ENCODE measurements at regions not wholly inside any gene's neighbourhood (a gene's known extent, or its start where the extent isn't known, plus 50 kb on each side); places are given as distances from the start of the nearest gene placed in this dataset.

- FAIRE-seq: no peak
- DNase-seq (ENCODE audit: extremely low spot score, insufficient read length, low read depth): no peak
These were observed 153.1 kb downstream of the PCDH17 start for GRCh38 chr13:57784633-57785032.

- DNase-seq (ENCODE audit: extremely low spot score, insufficient read length, low read depth): no peak
- FAIRE-seq: no peak
These were observed 155.7 kb downstream of the PCDH17 start for GRCh38 chr13:57787058-57787791.

GRCh38 chr13:57799624-57800023, 168.1 kb downstream of the PCDH17 start:
- FAIRE-seq: no peak
- no peak for DNase-seq (ENCODE audit: extremely low spot score, insufficient read length, low read depth)

GRCh38 chr13:57813651-57814050, 182.1 kb downstream of the PCDH17 start:
- FAIRE-seq: no peak

GRCh38 chr13:57815600-57815999, 184.1 kb downstream of the PCDH17 start:
- FAIRE-seq: no peak
- no peak for DNase-seq (ENCODE audit: extremely low spot score, insufficient read length, low read depth)

More at GRCh38 chr13:57813651-57814050, 182.1 kb downstream of the PCDH17 start:
- DNase-seq (ENCODE audit: extremely low spot score, insufficient read length, low read depth): no peak

GRCh38 chr13:57820924-57821323, 189.4 kb downstream of the PCDH17 start:
- DNase-seq (ENCODE audit: extremely low spot score, insufficient read length, low read depth) (no peak), FAIRE-seq (no peak)

- DNase-seq (ENCODE audit: extremely low spot score, insufficient read length, low read depth): no peak
- FAIRE-seq: no peak
These were observed 192.2 kb downstream of the PCDH17 start for GRCh38 chr13:57823704-57824103.

- no peak for FAIRE-seq
- DNase-seq (ENCODE audit: extremely low spot score, insufficient read length, low read depth): no peak
These were observed 192.6 kb downstream of the PCDH17 start for GRCh38 chr13:57824121-57824520.

GRCh38 chr13:57825066-57825465, 193.5 kb downstream of the PCDH17 start:
- DNase-seq (ENCODE audit: extremely low spot score, insufficient read length, low read depth) (no peak), FAIRE-seq (no peak)

GRCh38 chr13:57829496-57829895, 198.0 kb downstream of the PCDH17 start:
- no peak for FAIRE-seq
- DNase-seq (ENCODE audit: extremely low spot score, insufficient read length, low read depth): no peak

- DNase-seq (ENCODE audit: extremely low spot score, insufficient read length, low read depth) (no peak), FAIRE-seq (no peak)
These were observed 200.6 kb downstream of the PCDH17 start for GRCh38 chr13:57832187-57832586.

- DNase-seq (ENCODE audit: extremely low spot score, insufficient read length, low read depth): no peak
- no peak for FAIRE-seq
These were observed 206.3 kb downstream of the PCDH17 start for GRCh38 chr13:57837801-57838200.

- DNase-seq (ENCODE audit: extremely low spot score, insufficient read length, low read depth) (no peak), FAIRE-seq (no peak)
These were observed 212.0 kb downstream of the PCDH17 start for GRCh38 chr13:57843521-57843920.

GRCh38 chr13:57846600-57847173, 215.1 kb downstream of the PCDH17 start:
- FAIRE-seq (no peak), DNase-seq (ENCODE audit: extremely low spot score, insufficient read length, low read depth) (no peak)

- no peak for DNase-seq (ENCODE audit: extremely low spot score, insufficient read length, low read depth)
- FAIRE-seq: no peak
These were observed 226.4 kb downstream of the PCDH17 start for GRCh38 chr13:57857945-57858344.

- DNase-seq (ENCODE audit: extremely low spot score, insufficient read length, low read depth) (no peak), FAIRE-seq (no peak)
These were observed 226.8 kb downstream of the PCDH17 start for GRCh38 chr13:57858376-57858775.

- DNase-seq (ENCODE audit: extremely low spot score, insufficient read length, low read depth) (no peak), FAIRE-seq (no peak)
These were observed 231.3 kb downstream of the PCDH17 start for GRCh38 chr13:57862879-57863278.

- DNase-seq (ENCODE audit: extremely low spot score, insufficient read length, low read depth) (no peak), FAIRE-seq (no peak)
These were observed 234.2 kb downstream of the PCDH17 start for GRCh38 chr13:57865600-57866294.

GRCh38 chr13:57874530-57874929, 243.0 kb downstream of the PCDH17 start:
- DNase-seq (ENCODE audit: extremely low spot score, insufficient read length, low read depth) (no peak), FAIRE-seq (no peak)

GRCh38 chr13:57877601-57878000, 246.1 kb downstream of the PCDH17 start:
- FAIRE-seq (no peak), DNase-seq (ENCODE audit: extremely low spot score, insufficient read length, low read depth) (no peak)

GRCh38 chr13:57878291-57878690, 246.7 kb downstream of the PCDH17 start:
- no peak for FAIRE-seq

More at GRCh38 chr13:57878291-57878690, 246.7 kb downstream of the PCDH17 start:
- DNase-seq (ENCODE audit: extremely low spot score, insufficient read length, low read depth): no peak

Measured in GM18507 (cell line).